GM18520 (cell line): ENCODE measurements at regions not wholly inside any gene's neighbourhood (a gene's known extent, or its start where the extent isn't known, plus 50 kb on each side); places are given as distances from the start of the nearest gene placed in this dataset.
"Not testable (repeated sequence)": the region's sequence is repeated elsewhere in the genome, so short reads cannot be mapped to it uniquely, and the experiment has no call there.

Source experiments
- ATAC-seq: cut with Tn5 transposase; IDR thresholded peaks from one replicate; pipeline ENCODE4 v1.9.1; 2021; ENCODE audit not compliant: unreplicated experiment

DNA sequence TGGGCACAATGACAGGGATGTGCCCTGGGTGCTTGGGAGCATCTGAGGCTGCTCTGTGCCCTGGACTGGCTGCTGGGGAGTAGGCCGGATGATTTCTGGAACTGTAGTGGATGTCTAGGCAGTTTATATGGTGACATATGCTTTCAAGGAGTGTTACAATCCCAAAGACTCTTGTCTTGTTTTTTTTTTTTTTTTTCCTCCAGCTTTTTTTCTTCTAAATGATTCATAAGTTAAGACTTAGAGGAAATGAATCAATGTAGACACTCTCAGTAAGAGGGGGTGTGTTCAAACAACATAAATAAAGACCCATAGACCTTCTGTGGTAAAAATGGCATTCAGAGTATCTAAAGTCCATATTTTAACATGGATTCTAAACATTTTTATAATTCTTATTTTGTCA lies 706.1 kb upstream of the GOLIM4 start:
- ATAC-seq: no peak

DNA sequence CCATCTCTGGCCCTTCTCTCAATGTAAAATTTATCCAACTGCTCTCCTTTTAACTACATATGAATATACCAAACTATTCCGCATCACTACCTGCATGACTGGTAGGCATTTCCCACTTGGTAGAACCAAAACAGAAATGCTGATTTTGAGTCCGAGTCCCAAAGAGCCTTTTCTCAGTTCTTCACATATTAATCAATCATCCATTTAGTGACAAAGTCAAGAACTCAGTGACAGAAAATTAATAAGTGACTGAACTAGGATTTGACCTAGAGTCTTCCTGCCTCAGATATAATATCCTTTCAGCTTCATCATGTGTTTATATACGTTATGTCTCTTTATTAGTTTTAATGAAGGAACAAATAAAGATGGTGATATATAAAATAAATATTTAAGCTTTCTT lies 700.6 kb upstream of the GOLIM4 start:
- ATAC-seq: no peak

DNA sequence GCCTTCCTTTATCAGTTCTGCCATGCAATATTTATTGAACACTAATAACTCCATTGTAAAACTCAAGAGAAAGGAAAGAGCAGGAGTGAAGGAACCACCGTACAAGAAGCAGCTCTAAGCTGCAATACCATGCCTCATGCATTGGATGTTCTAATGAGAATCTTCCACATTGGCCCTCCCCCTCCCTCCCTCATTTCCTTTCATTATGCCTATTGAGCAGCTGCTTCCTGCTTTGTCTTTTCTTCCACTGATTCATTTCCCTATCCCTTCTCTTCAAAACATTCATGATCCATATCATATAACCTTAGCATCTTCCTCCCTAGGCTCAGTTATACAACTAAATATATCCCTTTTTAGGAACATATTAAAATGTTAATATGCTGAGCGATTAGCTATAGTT lies 698.7 kb upstream of the GOLIM4 start:
- no peak for ATAC-seq

DNA sequence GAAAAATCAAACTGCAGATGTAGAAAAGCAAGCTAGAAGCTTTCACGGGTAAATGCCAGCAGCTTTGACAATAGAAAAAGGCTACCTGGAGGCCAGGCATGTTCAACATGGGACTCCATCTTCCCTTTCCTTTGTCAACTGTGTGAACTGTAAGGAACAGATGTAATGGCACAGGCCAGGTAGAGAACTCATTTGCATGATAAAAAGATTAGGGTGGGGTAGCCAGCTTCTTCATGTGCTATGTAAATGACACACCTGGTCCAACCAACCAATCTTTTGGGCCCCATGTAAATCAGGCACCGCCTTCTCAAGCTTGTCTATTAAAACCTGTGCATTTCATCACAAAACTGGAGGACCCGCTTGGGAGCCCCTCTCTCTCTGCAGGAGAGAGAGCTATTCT lies 686.5 kb upstream of the GOLIM4 start:
- no peak for ATAC-seq

DNA sequence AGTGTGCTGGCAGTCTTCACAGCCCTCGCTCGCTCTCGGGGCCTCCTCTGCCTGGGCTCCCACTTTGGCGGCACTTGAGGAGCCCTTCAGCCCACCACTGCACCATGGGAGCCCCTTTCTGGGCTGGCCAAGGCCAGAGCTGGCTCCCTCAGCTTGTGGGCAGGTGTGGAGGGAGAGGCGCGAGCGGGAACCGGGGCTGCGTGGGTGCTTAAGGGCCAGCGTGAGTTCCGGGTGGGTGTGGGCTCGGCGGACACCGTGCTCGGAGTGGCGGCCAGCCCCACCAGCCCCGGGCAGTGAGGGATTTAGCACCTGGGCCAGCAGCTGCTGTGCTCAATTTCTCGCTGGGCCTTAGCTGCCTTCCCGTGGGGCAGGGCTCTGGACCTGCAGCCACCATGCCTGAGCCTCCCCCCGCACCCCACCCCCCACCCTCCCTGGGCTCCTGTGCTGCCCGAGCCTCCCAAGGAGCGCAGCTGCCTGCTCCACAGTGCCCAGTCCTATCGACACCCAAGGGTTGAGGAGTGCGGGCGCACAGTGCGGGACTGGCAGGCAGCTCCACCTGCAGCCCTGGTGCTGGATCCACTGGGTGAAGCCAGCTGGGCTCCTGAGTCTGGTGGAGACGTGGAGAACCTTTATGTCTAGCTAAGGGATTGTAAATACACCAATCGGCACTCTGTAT lies 684.4 kb upstream of the GOLIM4 start:
- ATAC-seq: not testable (repeated sequence)

DNA sequence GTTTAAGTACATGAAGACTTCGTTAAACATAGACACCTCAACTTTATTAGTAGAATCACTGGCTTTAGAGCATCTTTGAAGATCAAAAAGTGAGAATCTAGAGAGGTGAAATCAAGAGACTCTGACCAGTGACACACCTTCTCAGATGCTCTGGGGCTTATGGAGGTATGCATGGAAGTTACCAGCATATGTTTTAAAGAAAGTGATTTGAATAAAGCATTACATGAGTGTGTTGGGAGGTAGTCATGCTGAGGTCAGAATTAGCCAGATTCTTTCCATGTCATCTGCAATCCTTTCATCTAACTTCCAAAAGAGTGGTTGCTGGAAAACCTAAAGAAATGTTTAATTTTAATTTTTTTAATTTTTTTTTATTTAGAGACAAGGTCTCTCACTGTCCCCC lies 658.0 kb upstream of the GOLIM4 start:
- no peak for ATAC-seq

DNA sequence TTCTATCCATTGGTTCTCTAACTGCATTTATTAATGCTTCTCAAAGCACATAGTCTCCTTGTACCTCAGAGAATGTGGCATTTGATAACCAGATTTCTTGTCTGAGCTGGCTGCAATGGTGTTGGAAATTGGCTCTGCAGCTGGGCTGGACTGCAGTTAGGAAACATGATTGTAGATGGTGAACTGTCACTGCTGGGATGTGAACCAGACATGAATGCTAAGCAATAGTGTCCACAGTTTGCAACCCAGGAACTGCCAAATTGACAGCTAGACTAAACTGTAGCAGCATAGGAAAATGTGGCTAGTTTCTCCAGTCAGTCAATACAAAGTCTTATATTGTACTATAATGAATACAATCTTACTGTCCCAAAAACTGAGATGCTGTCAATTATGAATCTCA lies 656.6 kb upstream of the GOLIM4 start:
- no peak for ATAC-seq

DNA sequence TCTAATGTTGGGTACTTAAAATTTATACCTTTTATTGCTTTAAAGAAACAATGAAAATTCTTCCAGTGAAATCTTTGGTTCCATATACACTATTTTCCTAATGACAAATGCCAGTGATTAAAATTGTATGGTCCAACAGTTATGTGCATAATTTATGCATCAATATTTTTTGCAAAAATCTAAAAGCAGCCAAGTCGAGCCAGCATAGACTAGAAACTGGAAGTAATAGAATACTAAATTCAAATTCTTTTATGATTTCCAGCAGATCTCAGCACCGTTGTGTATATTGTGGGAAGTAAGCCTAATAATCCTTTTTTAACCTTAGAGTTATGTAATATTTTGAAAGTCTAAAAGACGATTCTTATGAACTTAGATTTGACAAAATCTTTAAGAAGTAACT lies 652.0 kb upstream of the GOLIM4 start:
- no peak for ATAC-seq

DNA sequence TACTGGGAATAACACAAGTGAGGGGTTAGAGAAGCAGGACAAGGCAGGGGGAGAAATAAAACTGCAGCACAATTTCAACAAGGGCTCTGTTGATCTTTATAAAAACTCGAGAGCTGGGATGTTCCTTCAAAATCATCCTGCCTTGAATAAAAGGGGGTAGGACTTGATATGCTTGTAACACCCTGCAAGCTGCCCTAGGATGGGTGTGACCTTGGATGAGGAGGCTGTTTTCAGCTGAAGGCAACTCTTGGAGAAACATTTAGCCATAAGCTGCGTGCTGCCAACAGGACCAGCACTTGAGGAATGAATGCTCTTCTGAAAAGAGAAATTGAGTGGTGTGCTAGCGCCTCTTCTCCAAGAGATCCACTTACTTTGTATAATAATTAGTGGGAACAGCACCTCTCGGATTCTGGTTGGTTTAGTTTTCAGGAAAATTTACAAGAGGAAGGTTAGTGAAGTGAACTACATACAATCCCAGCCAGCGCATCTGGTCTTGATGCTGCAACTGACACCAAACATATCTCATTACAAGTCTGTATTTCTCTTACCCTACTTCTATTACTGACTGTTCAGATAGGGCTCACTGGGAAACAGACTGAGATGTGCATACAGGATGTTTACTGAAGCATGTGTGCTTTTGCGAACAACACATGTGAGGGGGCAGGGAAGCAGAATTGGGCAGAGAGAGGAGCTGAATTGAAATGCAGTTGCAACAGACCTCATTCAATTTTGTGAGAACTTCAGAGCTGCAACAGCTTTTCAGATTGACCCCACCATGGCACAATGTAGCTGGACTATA lies 643.0 kb upstream of the GOLIM4 start:
- no peak for ATAC-seq

DNA sequence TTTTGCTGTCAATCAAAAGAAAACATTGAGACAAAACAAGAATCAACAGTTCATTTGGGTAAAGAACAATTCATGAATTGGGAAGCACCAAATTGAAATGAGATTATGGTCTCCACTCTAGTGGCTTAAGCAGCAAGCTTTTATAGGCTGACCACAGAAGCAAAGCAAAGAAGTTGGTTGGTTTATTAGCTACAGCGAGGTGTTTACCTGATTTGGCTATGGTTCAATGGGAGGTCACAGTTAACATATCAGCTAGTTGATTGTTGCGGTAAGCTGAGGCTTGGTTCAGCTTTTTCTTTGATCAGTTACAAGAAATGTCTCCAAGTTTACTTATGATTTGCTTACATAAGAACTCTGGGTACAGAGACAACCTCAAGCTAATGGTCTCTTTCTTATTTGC lies 640.5 kb upstream of the GOLIM4 start:
- no peak for ATAC-seq

DNA sequence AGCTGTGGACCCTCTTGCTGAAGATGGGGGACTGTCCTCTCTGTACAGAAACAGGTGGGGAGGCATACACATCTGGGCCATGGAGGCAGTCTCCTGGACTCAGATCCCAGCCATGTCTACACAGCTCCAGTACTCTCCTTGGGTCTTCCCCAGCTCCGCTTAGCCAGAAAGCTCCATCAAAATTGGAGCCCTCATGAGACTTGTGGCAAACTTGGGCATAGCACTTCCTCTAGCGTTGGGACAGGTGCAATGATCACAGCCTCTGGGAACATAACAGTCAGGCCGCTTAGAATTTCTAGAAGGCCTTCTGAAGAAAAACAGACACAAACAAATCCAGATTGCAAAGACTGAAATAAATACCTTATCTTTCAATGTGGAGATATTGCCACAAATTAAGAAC lies 634.3 kb upstream of the GOLIM4 start:
- no peak for ATAC-seq

DNA sequence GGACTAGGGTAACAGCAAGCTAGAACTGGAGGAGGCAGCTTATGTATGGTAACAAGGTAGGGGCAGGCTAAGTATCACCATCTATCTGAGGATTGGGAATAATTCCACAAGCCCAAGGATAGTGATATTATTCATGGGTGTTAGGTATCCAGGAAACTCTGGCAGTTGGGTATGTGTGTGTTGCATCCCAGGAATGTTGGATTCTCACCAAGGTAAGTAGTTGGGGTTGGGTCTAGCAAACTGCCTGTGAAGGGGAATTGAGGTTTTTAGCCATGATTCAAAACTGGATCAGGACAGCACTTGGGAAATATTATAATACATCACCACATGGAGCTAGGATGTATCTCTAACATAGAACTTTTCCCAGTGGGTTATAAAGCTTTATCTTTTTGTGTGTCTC lies 626.4 kb upstream of the GOLIM4 start:
- ATAC-seq: no peak

DNA sequence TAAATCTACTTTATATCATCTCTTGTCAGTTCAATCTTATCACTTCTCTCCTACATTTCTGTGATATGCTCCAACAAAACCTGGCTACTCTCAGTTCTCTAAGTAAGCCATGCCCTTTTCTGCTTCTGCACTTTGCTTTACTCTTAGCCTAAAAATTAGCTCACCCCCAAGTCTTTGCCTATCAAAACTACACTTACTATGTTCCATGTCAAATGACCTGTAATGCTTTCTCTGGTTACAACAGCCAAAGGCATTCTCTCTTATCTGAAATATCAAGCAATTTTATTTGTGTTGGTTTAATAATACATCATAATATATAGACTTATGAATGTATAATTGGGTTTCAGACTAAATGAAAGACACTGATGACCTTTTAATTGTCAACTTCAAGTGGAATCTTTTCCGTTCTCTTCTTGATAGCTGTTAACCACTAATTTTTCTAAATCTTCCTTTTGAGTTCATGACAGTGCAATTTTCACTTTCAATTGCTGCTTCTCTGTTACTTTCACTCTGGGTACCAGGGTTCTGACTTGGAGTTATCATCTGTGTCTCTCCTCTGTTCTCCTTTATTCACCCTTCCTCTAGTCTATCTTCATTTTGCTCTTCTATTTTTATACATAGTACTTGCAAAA lies 619.0 kb upstream of the GOLIM4 start:
- peak; percentile 99 for ATAC-seq

DNA sequence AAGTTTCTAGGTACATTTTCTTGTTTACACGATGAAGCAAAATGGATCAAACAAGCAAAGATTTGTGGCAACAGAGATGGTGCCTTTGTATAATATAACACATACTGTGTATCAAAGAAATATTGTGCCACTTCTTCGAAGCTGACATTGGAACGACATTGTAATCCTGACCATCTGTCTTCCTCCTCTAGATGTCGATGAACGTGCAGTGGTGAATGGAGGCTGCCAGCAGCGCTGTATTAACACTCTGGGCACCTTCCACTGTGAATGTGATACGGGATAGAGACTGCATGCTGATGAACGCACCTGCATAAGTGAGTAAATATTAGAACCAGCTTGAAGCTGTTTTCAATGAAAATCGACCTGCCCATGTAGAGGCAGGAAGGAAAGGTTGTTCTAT lies 613.3 kb upstream of the GOLIM4 start:
- ATAC-seq: no peak

DNA sequence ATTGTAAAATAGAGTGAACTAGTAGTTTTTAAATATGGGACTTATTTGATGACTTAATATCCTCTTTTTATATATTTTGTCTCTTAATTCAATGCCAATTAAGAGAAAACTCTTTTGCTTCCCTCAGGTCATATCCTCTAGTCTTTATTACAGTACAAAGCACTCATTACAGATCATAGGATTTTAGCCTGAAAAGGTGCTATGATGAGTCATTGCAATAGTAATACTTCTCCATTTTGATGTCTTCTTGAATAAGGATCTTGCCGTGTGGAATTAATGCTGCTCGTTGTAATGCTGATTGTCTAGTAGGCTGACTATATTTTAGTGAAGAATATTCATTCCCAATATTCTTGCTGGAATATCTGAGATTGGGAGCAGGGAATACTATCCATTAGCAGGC lies 612.2 kb upstream of the GOLIM4 start:
- ATAC-seq: peak; percentile 61

DNA sequence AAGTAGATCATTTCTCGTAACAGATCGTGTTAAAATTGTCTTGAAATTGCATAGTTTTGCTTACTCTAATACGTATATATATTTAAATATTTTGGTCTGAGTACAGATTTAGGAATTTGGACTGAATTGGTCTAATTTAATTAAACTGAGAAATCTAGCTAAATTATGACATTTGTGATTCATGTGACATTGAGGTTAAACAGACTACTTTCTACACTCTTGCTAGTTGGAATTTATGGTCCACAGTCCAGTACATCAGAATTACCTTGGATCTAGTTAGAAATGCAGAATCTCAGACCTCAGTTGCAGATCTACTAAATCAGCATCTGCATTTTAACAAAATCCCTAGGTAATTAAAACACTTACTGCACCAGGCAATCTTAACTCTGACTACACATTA lies 609.7 kb upstream of the GOLIM4 start:
- ATAC-seq: no peak

DNA sequence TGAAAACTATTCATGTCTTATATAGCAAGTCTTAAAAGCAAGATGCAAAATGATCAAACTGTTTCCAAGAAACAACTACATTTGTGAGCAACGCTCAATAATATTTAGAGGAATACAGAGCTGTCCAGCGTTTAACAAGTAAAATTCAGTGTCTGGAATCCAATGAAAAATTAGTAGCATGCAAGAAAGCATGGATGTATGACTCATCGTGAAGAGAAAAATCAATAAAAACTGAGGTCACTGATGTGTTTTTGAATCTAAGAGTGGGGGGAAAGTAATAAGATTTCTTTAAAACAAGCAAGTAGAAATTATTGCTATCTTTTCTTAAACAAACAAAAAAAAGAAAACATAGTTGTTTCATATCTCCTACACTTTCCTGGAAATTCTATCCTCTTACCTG lies 600.3 kb upstream of the GOLIM4 start:
- ATAC-seq: no peak

DNA sequence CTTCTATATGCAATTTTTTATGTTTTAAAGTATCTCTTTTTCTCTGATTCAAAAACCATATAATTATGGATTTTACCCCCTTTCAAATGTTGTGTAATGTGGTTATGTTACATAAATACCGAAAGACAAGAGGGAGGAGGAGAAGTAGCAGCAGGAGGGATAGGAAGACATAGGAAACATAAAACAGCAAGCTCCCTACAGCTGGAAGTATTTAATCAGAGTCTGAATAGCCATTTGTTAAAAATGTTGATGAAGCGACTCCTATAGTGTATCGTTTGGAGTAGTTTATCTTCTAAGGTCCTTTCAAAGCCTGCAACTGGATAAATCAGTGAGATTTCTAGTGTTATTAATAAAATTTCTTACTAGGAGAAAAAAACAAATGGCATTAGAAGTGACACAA lies 598.1 kb upstream of the GOLIM4 start:
- ATAC-seq: no peak

DNA sequence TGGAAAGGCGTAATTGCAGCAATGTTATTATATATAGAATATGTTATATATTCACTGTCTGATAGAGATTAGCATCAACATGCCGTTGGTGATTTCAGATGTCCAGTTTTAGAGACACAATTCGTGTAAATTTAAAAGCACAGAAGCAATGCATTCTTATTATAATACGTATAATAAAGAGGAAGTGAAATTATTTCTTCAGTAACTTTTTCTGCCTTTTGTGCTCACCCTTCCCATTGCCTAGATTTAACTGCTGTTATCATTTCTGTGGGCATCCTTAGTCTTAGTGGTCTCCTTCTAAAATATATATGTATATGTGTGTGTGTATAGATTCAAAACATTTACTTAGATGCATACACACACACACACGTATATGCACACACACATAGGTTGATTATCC lies 592.5 kb upstream of the GOLIM4 start:
- no peak for ATAC-seq

DNA sequence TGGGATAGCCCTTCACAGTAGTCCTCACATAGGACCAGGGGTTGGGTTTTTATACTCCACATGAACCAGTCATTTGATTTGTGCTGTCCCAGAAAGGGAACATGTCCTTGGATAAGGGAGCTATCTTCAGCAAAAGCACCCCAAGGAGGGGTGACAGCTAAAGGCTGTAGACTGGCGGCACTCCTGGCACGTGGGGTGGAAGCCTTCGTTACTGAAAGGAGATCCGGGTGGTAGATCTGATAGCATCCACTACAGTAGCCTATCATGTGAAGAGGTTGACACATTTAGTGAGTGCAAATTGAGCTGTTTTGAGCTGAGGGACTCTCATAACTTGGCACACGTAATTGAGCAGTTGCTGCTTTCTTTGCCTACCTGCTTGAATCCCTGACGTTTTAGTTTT lies 588.8 kb upstream of the GOLIM4 start:
- no peak for ATAC-seq

DNA sequence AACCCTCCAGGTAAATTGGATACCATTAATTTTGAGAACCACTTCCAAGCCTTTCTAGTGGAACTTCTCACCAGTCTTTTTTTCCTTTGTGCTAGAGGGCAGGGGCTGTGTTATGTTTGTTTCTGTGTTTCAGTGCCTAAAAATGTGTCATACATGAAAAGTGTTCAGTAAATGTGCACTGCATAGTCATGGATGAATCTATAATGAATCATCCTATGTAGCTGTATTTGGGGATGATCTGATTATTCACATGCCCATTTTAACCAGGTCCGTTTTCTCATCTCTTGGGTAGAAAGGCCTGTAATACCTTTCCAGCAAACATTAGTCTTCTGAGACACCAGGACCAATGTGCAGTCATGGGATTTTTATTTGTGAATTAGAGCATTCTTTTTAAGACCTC lies 583.0 kb upstream of the GOLIM4 start:
- ATAC-seq: no peak

DNA sequence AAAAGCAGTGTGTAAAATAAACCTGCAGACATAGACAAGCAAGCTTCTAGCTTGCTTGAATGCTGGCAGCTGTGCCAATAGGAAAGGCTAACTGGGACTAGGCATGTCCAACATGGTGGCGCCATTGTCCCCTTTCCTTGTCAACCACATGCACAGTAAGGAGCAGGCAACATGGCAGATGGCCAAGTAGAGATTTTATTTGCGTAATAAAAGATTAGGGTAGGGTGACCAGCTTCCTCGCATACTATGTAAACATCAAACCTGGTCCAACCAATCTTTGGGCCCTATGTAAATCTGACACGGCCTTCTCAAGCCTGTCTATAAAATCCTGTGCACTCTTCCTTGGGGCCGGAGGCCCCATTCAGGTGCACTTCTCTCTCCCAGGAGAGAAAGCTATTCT lies 575.4 kb upstream of the GOLIM4 start:
- ATAC-seq: no peak
